ENCODE measurements at regions not wholly inside any gene's neighbourhood (a gene's known extent, or its start where the extent isn't known, plus 50 kb on each side); places are given as distances from the start of the nearest gene placed in this dataset.
"Not testable (repeated sequence)": the region's sequence is repeated elsewhere in the genome, so short reads cannot be mapped to it uniquely, and the experiment has no call there.

DNA sequence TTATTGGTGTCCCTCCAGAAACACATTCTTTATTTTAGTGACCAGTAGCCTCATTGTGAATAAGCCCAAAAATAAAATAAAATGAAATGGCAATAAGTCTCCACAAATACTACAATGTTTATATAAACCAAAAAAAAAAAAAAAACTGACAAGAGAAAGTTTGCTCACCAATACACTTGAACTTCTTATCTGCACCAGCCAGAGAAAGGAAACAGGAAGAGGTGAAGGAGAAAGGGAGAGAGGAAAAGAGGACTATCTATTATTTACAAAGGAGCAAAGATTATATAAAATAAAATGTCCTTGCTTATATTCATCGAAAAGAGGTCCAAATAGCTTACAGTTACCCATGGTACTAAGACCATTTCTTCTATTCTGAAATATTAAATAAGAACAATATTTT lies 176.4 kb upstream of the CCNG1 start:
- no peak for FAIRE-seq

DNA sequence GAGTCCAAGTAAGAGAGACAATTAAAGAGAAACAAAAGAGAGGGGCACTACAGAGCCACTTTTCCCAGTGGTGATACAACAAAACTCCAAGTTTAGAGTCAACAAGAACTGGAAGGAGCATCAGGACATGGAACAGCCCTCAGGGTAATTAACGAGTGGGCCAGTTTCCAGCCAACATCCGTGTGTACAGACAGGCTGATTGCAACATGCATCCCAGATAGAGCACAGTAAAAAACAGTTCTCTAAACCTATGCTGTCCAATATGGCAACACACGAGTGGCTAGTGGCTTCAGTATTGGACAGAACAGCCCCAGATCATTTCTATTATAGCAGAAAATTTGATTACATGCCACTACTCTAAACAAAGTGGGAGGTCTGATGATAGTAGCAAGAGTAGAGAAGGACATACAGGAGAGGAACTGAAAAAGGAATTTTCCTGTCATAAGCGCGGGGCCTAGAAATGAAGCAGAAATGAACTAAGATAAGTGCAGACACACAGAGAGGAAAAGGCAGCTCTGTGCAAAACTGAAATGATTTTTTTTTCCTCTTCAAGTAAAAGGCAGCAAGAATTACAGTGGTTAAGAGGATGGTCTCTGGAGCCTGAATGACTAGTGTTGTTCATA lies 175.6 kb upstream of the CCNG1 start:
- FAIRE-seq, result no peak

More for the DNA sequence above, 176.4 kb upstream of the CCNG1 start:
- no peak for DNase-seq (ENCODE audit: low spot score)

DNA sequence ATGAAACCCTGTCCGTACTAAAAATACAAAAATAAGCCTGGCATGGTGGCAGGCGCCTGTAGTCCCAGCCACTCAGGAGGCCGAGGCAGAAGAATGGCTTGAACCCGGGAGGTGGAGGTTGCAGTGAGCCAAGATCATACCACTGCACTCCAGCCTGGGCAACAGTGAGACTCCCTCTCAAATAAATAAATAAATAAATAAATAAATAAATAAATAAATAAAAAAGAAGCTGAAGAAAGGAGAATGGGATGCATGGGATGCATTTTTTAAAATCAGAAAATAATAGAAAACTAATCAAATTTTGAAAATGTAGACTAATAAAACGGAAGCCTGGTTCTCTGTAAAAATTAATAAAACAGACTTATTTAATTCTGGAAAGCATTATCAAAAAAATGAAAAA lies 171.1 kb upstream of the CCNG1 start:
- not testable (repeated sequence) for DNase-seq (ENCODE audit: low spot score); FAIRE-seq

More for the DNA sequence above, 175.6 kb upstream of the CCNG1 start:
- DNase-seq (ENCODE audit: low spot score), result no peak

DNA sequence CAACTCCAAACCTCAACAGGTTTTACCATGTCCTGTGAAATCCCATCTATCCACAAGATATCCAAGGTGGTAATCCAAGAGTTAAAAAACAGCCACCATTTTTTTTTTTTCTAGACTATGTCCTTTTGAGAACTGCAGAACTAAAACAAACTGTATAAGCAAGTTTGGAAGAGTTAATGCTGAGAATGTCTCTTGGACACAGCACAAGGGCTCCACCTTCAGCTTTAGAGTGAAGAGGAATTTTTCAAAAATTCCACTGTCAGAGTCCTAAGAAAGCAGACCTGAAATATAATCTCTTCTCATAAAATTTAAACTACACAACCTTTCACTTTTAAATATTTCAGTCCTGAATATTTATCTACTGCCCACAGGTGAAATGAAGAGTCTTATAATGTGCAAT lies 167.8 kb upstream of the CCNG1 start:
- no peak for FAIRE-seq
- DNase-seq (ENCODE audit: low spot score), result no peak

DNA sequence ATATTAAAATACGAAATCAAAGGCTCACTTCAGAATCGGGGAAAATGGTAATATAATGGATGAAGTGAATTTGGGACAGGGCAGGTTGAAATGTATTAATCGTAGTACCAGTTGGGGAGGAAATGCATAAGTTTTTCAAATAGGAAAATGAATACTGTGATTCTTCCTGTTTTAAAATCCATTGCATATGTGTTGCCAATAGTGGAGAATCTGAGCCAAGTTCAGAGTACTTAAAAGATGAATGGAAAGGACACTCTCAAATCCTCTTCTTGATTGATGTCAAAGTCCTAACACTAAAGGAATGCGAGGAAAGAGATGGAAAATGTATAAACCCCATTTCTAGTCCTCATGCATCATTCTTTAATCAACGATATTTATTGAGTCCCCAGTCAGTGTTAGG lies 160.9 kb upstream of the CCNG1 start:
- DNase-seq (ENCODE audit: low spot score) (no peak), FAIRE-seq (no peak)

DNA sequence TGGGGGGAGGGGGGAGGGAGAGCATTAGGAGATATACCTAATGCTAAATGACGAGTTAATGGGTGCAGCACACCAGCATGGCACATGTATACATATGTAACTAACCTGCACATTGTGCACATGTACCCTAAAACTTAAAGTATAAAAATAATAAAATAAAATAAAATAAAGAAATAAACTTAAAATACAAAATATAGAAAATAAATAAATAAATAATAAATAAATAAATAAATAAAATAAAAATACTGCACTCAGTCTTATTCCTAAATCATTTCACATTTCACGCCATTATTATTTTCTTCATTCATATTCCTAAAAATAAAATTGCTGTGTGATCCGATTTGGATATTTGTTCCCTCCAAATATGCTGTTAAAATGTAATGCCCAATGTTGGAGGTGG lies 156.5 kb upstream of the CCNG1 start:
- FAIRE-seq; DNase-seq (ENCODE audit: low spot score): not testable (repeated sequence)

DNA sequence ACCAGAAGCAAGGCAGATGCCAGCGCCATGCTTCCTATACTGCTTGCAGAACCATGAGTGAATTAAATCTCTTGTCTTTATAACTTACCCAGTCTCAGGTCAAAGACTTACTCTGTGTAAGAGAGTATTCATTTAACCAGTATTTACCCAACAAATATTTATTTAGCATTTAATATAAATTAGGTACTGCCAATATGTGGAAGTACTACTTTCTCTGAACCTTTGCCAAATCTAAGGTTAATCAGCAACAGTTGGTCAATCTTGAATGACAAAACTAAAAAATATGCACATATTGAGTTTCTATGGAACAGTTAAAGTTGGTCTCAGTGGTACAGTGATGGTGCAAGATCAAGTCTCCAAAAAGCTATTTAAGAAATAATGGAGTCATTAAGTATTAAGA lies 155.9 kb upstream of the CCNG1 start:
- no peak for FAIRE-seq
- no peak for DNase-seq (ENCODE audit: low spot score)

DNA sequence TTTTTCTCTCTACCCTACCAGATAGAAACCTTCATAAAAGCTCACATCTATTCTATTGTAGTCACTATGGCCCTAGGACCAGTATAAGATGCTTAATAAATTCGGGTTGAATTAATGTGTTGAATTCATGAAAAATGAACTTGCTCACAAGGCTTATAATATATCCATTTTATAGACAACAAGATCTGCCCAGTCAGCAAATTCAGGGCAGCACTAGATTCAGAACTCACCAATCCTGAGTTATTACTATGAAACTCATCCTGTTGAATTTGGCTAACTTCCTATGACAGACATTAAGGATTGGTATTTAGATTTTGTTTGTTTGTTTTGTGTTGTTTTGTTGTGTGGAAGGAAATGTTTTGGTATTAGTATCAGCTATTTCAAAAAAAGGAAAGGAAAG lies 143.6 kb upstream of the CCNG1 start:
- FAIRE-seq (no peak), DNase-seq (ENCODE audit: low spot score) (no peak)

DNA sequence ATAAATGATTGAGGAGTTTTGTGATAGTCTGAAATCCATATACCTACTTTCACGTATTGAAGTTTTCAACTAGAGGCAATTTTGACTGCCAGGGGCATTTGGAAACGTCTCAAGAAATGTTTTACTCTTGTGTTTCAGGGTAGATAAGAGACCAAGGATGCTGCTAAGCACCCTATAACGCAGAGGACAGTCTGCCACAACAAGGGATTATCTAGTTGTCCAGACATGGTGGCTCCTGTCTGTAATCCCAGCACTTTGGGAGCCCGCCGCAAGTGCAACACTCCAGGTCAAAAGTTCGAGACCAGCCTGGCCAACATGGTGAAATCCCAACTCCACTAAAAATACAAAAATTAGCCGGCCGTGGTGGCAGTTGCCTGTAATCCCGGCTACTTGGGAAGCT lies 133.7 kb upstream of the CCNG1 start:
- DNase-seq (ENCODE audit: low spot score) (no peak), FAIRE-seq (no peak)

DNA sequence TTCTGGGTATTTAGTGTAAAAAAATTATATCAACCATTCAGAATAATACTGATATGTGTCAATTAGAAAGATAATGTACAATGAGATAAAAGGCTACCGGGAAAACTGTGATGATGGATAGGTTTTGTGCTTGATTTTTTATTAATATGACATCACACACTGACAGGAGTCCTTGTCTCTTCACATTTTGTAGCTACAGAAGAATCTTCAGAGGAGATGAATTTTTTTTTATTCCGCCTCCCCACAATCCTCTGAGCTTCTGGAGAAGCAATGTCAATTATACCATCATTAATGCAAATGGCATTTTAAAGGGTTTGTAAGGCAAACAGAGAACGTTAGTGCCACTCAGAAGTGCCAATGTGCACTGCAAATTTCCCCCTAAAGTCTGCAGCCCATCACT lies 131.7 kb upstream of the CCNG1 start:
- DNase-seq (ENCODE audit: low spot score) (no peak), FAIRE-seq (no peak)

DNA sequence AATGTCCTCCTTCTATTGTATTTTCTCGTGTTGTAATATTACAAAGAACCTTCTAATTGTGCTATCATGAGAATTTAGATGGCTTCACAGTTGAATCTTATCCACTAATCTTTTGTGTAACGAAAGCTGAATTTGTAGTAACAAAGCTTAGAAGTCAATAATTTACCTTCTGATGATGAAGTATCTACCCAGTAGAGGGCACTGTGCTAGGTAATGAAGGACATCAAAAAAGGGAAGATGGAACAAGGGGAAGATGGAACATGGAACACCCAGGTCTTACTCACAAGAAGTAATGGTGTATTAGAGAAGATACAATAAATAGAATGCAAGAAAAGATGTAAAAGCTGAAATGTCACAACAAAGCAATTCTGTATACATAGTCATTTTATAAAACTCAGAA lies 131.0 kb upstream of the CCNG1 start:
- no peak for FAIRE-seq

DNA sequence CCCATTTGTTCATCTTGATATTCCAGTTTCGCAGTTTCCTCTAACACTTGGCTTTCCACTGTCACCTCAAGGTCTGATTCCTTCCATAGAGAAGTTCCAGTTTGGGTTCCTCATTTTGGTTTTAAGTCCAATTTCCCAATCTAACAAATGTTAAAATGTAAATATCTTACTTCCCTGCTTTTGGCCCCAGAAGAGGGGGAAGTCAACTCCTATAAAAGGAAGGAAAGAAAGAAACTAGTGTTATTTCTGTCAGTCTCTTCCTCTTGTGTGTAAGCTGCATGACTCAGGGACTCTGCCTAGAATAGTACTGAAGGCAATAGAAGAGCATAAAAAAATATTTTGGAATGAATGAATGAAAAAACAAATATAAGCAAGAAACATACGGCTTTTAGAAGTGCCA lies 127.5 kb upstream of the CCNG1 start:
- FAIRE-seq, result no peak
- no peak for DNase-seq (ENCODE audit: low spot score)

More for the DNA sequence above, 131.0 kb upstream of the CCNG1 start:
- DNase-seq (ENCODE audit: low spot score), result no peak

DNA sequence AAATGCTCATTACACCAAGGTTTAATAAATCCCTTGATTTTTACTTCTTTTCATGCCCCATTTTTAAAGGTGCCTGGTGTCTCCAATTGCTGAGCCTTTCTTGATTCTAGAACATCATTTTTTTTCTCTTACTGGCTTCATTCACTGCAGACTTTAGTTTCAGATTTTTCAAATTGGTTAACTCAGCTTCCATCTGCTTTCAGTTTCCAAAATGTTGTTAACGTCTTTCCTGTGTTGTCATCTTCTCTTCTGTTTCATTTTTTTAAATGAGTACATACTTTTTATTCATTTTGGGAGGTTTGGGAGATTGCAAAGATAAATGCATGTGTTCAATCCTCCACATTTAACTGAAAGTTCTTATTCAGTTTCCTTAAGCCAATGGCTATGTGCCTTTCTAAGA lies 126.4 kb upstream of the CCNG1 start:
- FAIRE-seq (no peak), DNase-seq (ENCODE audit: low spot score) (no peak)

DNA sequence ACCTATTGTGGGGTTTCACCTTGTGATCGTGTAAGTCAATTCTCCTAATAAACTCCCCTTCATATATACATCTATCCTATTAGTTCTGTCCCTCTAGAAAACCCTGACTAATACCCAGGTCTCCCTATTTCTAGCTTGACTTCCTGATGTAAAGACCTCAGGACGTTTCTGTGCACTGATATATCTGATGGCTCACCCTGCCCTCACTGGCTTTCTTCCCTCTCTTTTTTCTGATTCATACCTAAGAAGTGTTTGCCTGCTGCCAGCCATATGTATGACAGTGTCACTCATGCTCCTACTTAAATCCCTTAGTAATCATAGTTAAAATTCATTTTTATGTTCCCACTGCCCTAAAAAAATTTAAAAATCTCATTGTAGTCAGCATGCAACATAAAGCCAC lies 124.8 kb upstream of the CCNG1 start:
- FAIRE-seq, result no peak
- DNase-seq (ENCODE audit: low spot score), result no peak

DNA sequence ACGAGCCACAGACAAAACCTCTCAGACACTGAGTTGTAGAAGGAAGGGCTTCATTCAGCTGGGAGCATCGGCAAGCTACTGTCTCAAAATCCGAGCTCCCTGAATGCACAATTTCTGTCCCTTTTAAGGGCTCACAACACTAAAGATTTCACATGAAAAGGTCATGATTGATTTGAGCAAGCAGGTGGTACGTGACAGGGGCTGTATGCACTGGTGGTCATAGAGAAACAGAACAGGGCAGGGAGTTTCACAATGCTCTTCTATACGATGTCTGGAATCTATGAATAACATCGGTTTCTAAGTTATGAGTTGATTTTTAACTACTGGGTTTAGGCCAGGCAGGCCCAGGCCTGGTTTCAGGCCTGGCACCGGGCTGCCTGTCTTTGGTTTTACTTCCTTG lies 124.3 kb upstream of the CCNG1 start:
- not testable (repeated sequence) for DNase-seq (ENCODE audit: low spot score); FAIRE-seq

DNA sequence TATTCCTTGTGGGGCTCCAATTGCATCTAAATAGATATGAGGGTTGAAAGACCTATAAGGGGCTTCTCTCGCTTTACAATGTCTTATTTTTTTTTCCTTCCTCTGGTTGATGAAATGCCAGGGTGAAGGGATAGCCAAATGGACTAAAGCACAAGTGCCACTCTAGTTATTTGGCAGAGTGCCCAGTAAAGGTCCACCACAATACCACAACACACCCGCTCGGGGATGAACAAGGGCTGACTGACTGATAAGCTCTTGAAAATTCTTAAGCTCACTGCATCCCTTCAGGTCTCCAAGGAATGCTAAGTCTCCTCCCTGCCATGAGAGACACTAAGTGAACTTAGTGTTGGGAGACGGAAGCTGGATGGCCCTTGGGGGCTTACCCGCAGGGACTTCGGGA lies 121.0 kb upstream of the CCNG1 start:
- not testable (repeated sequence) for DNase-seq (ENCODE audit: low spot score); FAIRE-seq

DNA sequence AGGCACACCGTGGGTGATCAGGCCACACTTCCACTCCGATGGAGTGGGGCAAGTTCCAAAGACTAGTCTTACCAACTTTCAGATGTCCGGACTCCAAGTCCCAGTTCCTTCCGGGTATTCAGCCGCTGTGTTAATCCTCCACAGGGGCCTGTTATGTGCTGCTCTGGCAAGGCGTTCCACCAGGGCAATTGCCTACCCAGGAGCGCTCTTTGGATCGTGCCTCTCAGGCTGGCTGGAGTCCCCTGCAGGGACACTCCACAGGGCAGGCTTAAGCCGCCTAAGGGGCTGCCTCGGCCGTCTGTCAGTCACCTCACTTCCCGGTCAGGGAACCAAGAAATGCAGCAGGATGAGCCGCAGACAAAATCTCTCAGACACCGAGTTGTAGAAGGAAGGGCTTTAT lies 118.7 kb upstream of the CCNG1 start:
- DNase-seq (ENCODE audit: low spot score), result no peak
- no peak for FAIRE-seq

DNA sequence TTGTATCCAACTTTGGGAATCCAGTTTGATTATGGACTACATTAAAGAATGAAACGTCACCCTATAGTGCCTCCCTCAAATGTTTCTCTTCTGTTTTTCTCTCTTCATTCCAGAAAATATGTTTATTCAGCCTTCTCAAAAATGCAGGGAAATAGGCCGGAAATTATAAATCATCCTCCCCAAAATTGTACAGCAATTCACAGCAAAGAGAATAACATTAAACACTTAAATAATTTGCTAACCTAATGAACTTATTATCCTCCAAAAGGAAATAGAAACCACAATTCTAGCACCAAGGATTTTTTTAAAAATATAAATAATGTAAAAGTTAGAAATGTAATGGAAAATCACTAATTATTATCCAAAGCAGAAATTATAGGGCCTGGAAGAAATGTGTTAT lies 115.9 kb upstream of the CCNG1 start:
- FAIRE-seq (no peak), DNase-seq (ENCODE audit: low spot score) (no peak)

DNA sequence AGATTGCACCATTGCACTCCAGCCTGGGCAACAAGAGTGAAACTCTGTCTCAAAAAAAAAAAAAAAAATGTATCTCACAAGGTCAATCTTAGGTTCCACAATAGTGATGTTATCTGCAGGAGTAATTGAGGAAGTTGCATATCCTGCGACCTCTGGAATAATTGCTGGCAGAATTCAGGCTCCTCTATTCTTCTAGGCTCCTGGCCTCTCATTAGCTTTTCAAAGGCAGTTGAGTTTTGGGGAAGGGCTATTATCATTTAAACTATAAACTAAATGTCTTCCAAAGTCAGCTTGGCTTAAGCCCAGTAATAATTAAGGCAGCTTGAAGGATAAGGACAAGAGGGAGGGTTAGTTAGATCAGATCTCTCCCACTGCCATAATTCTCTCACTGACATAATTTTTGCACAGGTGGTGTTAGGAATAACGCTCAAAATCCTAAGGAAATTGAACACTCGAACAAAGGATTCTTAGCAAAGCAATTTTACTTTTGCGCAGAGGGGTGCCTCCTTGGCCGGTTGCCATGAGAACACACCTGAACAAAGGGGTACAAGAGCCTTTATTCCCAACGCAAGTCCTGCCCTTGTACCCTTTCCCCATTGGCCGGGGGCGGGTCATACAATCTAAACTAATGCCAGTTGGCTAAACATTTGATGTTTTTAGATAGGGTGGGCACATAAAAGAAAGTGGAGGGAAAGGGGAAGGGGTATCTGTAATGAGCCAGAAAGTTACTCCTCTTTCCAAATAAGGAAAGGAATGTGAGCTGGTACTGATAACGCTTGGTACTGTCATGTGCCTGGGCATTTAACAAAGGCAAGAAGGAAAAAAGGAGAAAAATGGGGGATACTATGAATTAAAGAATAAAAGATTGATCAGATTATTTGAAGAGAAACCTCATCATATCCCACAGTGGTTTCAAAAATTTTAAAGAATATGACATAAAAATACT lies 106.4 kb upstream of the CCNG1 start:
- FAIRE-seq (no peak), DNase-seq (ENCODE audit: low spot score) (no peak)

DNA sequence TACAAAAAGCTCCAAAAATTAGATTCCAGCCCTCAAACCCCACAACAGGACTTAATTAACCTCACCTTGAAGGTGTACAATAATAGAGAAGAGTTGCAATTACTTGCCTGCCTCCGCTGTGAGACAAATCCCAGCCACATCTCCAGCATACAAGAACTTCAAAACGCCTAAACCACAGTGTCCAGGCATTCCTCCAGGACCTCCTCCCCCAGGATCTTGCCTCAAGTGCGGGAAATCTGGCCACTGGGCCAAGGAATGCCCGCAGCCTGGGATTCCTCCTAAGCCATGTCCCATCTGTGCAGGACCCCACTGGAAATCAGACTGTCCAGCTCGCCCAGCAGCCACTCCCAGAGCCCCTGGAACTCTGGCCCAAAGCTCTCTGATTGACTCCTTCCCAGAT lies 101.3 kb upstream of the CCNG1 start:
- FAIRE-seq; DNase-seq (ENCODE audit: low spot score): not testable (repeated sequence)

DNA sequence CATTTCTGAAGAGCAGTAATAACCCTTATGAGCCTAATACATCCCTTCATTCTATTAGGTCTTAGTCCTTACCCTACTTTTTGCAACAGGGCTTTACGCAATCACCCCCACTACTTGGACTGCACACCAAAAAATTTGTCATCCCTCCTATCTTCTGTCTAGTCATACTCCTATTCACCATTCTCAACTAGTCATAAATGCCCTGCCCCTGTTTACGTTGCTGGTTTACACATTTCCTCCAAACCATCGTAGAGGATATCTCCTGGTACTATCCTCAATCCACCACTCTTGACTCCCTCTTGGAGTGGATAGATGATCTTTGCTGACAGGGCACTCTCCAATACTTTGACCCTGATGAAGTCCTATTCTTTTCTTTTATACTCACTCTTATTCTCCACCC lies 98.2 kb upstream of the CCNG1 start:
- no peak for DNase-seq (ENCODE audit: low spot score)
- no peak for FAIRE-seq

DNA sequence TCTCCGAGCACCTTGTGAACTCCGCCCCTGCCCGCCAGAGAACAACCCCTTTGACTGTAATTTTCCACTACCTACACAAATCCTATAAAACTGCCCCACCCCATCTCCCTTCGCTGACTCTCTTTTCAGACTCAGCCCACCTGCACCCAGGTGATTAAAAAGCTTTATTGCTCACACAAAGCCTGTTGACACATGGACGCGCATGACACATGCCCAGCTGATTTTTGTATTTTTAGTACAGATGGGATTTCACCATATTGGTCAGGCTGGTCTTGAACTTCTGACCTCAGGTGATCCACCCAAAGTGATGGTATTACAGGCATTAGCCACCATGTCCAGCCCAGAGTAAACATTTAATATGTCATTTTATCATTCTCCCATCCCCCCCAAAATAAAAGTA lies 97.0 kb upstream of the CCNG1 start:
- not testable (repeated sequence) for FAIRE-seq

DNA sequence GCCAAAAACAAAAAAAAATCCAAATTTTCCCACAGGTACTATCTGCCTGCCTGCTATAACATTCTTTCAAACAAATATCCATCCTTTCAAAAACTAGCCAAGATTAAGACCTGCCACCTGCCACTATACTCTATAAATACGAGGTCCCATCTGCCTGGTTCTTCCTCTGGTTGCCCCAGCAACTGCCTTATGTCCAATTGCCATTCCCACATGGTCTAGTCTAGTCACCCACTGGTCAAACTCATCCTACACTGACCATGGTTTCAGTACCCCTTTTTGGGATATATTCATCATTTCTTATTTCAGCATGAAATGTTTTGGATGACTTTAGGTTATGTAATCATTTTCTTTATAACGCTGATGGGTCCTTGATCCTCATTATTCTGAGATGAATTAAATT lies 95.1 kb upstream of the CCNG1 start:
- FAIRE-seq, result no peak
- DNase-seq (ENCODE audit: low spot score), result no peak

More for the DNA sequence above, 97.0 kb upstream of the CCNG1 start:
- not testable (repeated sequence) for DNase-seq (ENCODE audit: low spot score)
